HG03159 (cell line): ENCODE measurements at regions not wholly inside any gene's neighbourhood (a gene's known extent, or its start where the extent isn't known, plus 50 kb on each side); places are given as distances from the start of the nearest gene placed in this dataset.
"Not testable (repeated sequence)": the region's sequence is repeated elsewhere in the genome, so short reads cannot be mapped to it uniquely, and the experiment has no call there.

ENCODE experiments used
- ATAC-seq: cut with Tn5 transposase; IDR thresholded peaks from one replicate; pipeline ENCODE4 v1.9.1; 2021; ENCODE audit warnings: mild to moderate bottlenecking, moderate library complexity; ENCODE audit not compliant: unreplicated experiment

GRCh38 chr4:101421386-101421785 lies 74.1 kb upstream of the PPP3CA start:
- no peak for ATAC-seq

GRCh38 chr4:101420661-101421060 lies 73.3 kb upstream of the PPP3CA start:
- no peak for ATAC-seq

GRCh38 chr4:101419336-101420135 lies 72.2 kb upstream of the PPP3CA start:
- ATAC-seq = peak; percentile 66

- no peak for ATAC-seq
These were observed 71.1 kb upstream of the PPP3CA start for GRCh38 chr4:101418466-101418865.

GRCh38 chr4:101418055-101418454 lies 70.7 kb upstream of the PPP3CA start:
- ATAC-seq = peak; percentile 76

GRCh38 chr4:101417046-101417445 lies 69.7 kb upstream of the PPP3CA start:
- ATAC-seq = no peak

- no peak for ATAC-seq
These were observed 68.6 kb upstream of the PPP3CA start for GRCh38 chr4:101415962-101416361.

GRCh38 chr4:101414496-101414895 lies 67.2 kb upstream of the PPP3CA start:
- ATAC-seq = no peak

- ATAC-seq = no peak
These were observed 64.6 kb upstream of the PPP3CA start for GRCh38 chr4:101411926-101412325.

GRCh38 chr4:101411281-101411910 lies 64.1 kb upstream of the PPP3CA start:
- ATAC-seq = not testable (repeated sequence)

GRCh38 chr4:101400096-101400495 lies 52.8 kb upstream of the PPP3CA start:
- ATAC-seq = no peak

- no peak for ATAC-seq
These were observed 51.5 kb upstream of the PPP3CA start for GRCh38 chr4:101398807-101399206.
